HG02678 (cell line): ENCODE measurements at regions not wholly inside any gene's neighbourhood (a gene's known extent, or its start where the extent isn't known, plus 50 kb on each side); places are given as distances from the start of the nearest gene placed in this dataset.
"Not testable (repeated sequence)": the region's sequence is repeated elsewhere in the genome, so short reads cannot be mapped to it uniquely, and the experiment has no call there.

ENCODE experiments used
- ATAC-seq: cut with Tn5 transposase; IDR thresholded peaks from one replicate; pipeline ENCODE4 v1.9.1; 2021; ENCODE audit warnings: mild to moderate bottlenecking, moderate library complexity; ENCODE audit not compliant: unreplicated experiment

DNA sequence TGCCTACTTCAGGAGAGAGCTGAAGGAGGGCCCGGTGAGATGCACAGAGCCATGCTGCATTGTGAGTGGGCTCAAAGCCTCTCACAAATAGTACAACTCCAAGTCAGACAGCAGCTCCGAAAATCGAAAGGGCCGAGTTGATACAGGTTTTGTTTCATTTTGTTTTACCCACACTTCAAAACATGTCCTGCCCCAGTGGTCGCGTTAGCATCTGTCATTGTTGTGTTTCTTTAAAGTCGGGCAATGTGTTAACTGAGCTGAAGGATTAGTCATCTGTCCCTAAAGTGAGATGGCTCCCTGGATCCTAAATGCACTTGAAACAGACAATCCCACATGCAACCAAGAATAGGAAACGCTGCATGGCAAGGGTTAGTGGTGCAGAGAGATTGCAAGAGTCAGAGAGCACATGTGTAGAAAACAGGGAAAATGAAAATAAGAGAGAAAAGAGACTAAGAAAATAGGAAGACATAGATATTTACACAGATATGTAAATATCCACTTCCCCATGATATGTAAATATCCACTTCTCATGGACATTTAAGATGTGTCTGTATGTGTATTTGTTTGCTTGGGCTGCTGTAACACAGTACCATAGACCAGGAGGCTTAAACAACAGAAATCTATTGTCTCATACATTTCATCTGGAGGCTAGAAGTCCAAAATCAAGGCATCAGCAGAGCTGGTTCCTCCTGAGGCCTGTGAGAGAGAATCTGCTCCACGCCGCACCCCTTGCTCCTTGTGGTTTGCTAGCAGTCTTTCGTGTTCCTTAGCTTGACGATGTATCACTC lies 131.4 kb upstream of the RAB4A start:
- peak; percentile 55 for ATAC-seq

DNA sequence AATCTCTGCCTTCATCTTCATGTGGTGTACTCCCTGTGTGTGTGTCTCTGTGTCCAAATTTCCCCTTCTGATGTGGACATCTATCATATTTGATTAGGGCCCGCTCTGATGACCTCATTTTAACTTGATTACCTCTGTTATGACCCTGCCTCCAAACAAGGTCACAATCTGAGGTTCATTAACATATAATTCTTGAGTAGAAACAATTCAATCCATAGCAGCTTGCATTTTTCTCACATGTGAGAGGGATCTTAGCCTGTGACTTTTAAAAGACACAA lies 130.9 kb upstream of the RAB4A start:
- no peak for ATAC-seq

DNA sequence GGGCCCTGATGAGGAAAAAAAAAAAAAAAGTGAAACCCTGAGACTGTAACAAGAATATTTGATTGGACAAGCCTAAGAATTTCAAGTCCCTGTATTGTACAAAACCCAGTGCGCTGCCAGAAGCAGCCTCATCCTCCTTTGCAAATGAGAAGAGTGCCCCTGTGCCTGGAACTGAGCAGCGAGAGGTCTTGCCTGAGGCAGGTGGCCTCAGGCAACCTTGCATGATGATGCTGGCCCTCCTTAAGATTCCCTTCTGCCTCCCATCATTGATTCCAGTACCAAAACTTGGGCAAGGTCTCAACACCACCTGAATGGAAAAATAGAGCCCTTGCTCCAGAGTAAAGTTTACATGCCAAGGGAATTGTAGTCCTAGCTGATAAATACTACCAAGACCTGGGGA lies 129.6 kb upstream of the RAB4A start:
- ATAC-seq = no peak

DNA sequence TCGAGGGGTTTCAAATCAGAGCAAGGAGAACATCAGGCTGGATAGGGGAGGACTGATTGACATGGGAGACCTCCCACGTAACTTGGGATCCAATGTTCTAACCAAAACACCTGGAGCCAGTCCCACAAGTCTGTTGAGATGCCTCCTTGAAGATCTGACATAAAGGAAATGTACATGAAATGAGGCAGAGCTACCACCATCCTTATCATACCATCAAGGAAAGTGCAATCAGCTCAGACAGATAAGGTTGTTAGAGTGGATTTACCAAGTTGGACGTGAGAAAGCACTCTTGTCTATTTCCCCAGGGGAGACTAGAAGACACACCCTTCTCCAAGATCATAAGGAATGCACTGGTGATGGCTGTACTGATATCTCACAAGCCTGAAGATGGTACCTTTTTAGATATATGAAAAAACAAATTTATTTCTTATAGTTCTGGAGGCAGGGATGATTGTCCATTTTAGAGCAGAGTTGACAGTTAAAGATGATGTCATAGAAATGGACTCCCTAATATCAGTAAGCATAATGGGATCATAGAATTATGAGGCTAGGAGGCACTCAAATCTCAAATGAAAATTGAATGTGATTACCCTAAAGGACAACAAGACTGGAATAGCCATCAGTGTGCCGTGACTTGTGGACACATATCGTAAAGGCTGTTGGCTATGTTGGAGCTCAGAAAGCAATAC lies 129.1 kb upstream of the RAB4A start:
- no peak for ATAC-seq

DNA sequence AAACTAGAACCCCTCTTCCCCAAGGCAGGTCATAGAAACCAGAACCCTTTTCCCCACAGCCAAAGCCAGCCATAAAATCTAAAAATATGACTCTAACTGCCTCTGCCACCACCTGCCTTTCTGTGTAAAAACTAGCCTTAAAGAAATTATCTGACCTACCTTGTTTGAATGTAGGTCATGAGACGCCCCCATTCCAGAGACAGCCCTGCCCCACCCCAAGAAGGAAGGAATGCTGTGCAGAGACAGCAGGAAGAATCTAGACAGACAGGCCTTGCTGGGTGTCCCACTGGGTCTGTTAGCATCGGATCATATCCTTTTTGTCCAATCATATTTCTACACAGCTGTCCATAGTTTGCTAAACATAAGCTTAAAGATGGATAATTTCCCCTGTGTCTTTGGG lies 128.4 kb upstream of the RAB4A start:
- ATAC-seq = no peak

DNA sequence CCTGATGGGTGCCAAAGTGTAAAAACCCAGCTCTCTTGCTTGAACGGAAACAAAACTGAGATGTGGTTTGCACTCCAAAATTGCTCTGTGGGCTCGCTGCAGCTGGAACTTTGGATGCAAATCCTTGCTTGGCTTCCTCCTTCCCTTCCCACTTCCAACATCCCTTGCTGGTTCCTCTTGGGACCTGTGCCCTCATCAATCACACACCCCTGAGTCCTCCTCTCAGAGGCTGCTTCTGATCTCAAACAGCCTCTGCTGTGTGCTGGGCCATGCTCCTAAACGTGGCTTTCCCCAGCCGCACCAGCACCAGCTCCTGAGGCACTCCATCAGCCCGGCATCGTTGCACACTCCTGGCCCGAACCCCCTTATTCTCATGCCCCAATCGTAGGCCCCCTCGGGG lies 124.3 kb upstream of the RAB4A start:
- ATAC-seq = no peak

DNA sequence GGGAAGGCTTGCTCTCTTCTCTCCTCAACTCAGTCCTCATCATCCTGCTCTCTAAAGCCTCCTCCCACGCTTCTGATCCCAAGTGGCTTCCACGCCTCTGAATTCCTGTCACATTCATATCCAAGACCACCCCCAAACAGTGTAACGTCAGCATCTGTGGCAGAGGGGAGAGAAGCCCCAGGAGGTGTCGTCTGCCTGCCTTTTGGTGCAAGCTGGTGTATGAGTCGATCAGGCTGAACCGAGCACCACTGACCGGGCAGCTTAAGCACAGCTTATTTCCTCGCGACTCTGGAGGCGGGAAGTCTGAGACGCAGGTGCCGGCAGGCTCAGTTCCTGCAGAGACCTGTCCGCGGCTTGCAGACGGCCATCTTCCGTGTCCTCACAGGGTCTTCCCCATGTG lies 123.8 kb upstream of the RAB4A start:
- ATAC-seq = no peak

DNA sequence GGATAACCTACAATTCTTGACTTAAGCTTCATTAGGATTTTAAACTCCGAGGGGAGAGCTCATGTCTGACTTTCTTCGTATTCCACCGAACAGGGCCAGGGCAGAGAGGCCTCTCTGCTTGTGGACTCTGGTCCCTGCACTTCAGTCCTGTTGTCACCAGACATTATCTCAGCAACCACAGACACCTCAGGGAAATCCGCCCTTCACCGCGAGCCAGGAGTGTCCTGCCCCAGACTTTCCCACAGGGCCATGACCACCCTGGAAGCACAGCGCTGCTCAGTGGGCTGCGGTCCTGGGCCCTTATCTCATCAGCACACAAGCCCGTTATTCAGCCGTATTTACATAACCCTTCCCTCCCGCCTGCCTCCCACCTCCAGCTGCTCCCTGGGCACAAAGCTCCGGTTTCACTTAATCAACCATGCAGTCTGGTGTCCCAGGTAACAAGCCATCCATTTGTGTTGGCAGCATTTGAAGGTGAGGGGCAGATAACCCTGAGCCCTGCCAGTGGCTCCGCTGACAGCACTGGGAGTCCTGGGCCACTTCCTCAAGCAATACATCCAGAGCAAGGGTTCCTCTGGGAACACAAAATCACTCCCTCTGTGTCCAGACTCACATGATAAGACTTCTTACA lies 122.8 kb upstream of the RAB4A start:
- ATAC-seq = no peak

DNA sequence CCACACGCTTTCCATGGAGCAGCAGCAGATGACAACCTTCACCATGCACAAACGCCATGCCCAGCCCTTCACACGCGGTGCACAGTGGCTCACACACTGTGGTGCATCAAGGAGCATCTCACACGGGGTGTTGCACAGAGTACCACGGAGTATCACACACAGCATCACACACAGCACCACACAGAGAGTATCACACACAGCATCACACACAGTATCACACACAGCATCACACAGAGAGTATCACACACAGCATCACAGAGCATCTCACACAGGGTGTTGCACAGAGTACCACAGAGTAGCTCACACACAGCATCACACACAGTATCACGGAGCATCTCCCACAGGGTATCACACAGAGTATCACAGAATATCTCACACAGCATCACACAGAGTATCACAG lies 122.2 kb upstream of the RAB4A start:
- ATAC-seq = no peak

DNA sequence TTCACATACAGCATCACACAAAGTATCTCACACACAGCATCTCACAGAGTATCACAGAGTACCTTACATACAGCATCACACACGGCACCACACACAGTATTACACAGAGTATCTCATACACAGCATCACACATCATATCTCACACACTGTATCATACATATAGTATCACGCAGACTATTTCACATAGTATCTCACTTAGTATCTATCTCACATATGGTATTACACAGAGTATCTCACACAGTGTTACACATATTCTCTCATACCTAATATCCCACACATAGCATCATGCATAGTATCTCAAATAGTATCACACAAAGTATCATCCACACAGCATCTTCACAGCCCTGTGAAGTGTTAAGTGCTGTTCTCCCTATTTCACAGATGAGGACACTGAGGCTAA lies 121.5 kb upstream of the RAB4A start:
- no peak for ATAC-seq

DNA sequence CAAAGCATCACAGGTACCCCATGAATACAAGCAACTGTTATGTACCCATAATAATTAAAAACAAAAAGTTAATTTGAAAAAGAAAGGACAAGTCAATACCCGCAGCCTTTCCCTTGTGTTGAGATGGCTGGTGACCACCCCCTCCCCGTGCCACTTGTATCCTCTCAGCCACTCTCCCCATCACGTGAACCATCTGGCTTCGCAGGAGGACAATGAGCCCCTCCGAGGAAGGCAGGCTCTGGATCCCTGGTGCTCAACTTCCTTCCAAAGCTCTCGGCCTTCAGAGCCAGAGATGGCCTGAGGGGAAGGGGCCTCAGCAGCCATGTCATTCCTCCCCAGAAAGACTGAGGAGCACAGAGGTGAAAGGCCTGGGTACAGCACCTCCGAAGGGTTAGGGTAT lies 120.4 kb upstream of the RAB4A start:
- no peak for ATAC-seq

DNA sequence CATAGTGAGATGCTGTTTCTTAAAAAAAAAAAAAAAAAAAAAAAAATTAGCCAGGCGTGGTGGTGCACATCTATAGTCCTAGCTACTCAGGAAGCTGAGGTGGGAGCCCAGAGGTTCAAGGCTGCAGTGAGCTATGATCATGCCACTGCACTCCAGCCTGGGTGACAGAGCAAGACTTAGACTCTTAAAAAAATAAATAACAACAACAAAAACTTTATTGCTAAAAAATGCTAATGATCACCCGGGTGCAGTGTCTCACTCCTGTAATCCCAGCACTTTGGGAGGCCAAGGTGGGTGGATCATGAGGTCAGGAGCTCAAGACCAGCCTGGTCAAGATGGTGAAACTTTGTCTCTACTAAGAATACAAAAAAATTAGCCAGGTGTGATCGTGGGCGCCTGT lies 119.5 kb upstream of the RAB4A start:
- ATAC-seq = not testable (repeated sequence)

DNA sequence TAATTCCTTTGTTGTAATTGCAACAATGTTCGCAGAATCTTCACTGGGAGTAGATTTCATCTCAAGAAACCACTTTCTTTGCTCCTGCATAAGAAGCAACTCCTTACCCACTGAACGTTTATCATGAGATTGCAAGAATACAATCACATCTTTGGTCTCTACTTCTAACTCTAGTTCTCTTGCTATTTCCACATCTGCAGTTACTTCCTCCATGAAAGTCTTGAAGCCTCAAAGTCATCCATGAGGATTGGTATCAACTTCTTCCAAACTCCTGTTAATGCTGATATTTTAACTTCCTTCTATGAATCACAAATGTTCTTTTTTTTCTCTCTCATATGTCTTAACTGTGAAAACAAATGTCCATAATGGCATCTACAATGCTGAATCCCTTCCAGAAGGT lies 118.6 kb upstream of the RAB4A start:
- ATAC-seq = no peak

DNA sequence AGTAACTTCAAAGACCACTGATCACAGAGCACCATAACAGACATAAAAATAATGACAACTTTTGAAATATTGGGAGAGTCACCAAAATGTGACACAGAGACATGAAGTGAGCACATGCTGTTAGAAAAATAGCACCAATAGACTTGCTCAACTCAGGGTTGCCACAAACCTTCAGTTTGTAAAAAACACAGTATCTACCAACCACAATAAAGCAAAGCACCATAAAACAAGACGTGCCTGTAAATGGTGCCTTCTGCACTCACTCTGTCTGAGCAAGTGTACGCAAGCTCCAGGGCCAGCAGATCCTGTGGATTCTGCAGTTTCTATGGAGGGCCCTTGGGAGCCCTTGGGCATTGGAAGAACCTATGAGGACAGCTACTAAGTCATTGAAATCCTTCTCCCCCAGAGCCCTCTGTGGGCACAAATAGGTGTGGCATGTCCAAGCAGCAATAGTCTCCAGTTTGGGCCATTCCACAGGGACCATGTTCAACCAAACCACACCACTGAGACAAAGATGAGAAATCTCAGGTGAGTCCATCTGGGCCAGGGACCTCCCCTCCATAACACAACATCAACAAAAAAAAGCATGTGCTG lies 116.9 kb upstream of the RAB4A start:
- no peak for ATAC-seq

DNA sequence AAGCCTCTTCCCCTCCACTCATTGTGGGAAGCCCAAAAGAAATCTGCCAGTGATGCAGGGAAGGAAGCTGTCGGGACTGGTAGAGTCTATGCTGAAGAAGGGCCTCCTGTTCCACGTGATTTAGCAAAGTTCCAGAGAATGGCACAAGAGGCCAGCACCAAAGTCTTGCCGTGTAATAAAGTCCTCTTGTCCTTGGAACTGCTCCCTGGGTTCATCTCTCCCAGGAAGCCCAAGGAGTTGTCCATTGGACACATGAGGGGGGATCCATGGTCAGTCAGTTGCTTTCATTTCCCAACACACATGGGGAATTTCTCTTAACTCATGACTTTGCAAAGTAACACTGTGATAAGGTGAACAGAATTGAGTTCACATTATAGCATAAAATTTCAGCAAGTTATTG lies 116.1 kb upstream of the RAB4A start:
- no peak for ATAC-seq

DNA sequence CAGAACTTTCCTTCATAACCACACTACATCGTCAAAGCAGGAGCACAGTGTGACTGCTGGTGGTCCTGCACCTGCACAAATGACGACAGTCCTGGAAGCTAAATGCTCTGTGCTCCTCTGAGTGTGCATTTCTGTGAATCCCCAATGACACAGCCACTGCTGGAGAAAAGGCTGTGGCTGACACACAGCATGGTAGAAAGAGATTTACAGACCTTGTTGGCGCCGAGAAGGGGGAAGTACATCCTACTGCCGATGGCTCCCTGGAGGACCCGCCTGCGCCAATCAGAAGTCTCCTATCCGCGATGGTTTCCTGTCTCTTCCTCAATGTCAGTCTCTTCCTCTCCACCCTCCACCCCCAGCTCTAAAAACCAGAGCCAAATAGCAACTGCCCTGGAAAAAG lies 115.4 kb upstream of the RAB4A start:
- ATAC-seq = no peak

DNA sequence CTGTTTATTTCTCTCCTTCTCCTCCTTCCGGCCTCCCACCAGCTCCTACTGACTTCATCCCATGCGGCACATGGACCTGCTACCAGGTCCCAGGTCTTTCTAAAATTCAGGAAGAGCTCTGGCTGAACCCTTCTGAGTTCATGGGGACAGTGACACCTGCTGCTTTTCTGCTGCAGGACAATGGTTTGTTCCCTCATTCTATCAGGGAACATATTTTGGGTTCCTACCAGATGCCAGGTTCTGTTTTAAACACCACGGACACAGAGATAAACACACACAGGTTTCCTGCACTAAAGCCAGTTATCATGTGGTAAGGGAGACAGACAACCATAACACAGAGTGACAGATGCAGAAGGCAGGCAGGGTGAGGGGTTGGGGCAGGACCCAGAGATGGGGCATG lies 114.0 kb upstream of the RAB4A start:
- no peak for ATAC-seq

DNA sequence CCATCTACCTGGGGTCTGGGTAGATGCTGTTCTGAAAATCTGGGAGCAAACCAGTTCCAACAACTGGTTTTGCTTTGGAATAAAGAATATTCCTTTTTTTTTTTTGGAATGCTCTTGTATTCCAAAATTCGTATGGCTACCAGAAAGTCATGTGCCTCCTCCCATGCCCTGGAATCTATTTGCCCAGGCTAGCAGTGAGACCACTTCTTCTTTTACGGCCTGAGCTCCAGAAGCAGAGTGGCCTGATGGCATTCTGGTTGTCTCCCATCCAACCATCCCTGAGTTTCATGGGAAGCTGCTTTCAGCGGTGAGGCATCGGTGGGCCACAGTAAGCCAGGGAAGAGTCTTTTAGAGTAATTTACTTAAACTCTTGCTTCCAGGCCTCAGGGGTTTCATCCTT lies 113.4 kb upstream of the RAB4A start:
- ATAC-seq = no peak

DNA sequence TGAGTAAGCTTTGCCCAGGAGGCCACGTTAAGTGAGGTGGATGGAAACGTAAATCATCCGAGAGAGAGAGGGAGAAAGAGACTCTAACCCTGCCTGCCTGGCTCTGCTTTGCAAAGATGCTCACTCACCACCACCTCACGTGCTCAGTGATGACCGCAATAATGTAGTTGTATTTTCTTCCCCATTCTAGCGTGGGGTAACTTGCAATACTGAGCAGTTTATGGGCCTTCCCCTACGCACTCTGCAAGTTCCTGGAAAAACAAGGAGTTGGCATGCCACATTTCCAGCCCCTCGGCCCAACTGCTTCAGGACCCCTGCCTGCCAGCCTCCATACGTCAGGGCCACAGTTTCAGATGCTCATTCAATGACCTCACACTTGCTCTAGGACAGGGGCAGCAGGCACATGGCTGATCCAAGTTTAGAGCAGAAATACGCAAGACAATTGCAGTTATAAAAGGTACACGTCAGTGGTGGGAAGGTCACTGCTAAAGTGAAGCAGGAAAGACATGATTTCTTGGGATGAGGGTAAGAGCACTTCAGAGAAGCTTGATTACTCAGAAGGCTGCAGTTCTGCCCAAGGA lies 112.5 kb upstream of the RAB4A start:
- ATAC-seq = no peak

DNA sequence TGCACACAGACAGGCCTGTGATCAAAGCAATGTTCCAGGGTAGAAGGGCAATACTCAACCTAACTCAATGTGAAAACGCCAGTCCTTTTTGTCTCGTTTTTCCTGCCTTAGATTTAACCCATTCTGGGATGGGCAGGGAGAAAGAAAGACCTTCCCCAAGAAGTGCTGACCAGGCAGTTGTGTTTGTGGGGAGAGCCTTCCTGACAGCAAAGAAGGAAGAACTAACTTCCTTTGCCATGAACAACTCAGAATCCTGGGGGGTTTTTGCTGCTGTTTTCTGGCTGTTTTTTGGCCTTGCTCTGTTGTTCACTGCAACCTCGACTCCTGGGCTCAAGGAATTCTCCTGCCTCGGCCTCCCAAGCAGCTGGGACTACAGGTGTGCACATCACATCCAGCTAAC lies 112.0 kb upstream of the RAB4A start:
- no peak for ATAC-seq

DNA sequence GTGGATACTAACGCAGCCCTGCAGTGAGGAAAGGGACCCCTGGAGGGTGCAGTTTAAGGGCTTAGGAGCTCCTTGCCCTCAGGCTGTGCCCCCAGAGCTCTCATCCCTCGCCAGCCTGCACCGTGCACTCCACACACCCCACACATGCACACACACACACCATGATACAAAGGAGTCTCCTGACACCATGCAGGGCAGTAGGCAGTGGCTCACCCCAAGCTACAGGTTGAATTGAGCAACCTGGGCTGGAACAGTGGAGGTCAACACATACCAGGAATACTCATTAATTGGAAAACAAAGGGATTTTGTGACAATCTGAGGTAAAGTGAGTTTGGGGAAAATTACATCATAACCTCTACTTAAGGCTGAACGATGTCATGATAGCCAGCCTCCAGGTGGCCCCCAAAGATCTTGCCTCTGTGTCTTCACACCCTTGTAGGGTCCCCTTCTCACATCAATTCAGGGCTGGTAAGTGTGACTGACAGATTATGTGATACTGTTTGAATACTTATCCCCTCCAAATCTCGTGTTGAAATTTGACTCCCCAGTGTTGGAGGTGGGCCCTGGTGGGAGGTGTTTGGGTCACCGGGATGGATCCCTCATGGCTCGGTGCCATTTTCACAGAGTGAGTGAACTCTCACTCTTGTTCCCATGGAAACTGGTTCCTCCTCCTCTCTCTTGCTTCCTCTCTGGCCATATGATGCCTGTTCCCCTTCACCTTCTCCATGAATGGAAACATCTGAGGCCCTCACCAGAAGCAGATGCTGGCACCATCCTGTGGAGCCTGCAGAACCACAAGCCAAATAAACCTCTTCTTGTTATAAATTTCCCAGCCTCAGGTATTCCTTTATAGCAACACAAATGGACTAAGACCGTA lies 111.0 kb upstream of the RAB4A start:
- ATAC-seq = no peak
